Liver (tissue), 3 donors: ENCODE measurements at regions not wholly inside any gene's neighbourhood (a gene's known extent, or its start where the extent isn't known, plus 50 kb on each side); places are given as distances from the start of the nearest gene placed in this dataset.

Source experiments
- ATF3 ChIP-seq: IDR thresholded peaks from 2 replicates; pipeline ENCODE4 v1.6.1; 2016; ENCODE audit warnings: antibody characterized with exemption
- CTCF ChIP-seq: fragments of 150-350 bp; IDR thresholded peaks from 2 replicates; pipeline ENCODE4 v1.5.1; 2017; ENCODE audit warnings: improper control_type of control experiment, low read depth, low read length; ENCODE audit not compliant: missing input control
- EGR1 ChIP-seq, 2 donors: IDR thresholded peaks; 2 replicates each; pipeline ENCODE4 v1.6.1; 2016 to 2018; ENCODE audit warnings: antibody characterized with exemption in 2 of 2, low read depth in 2 of 2
- GABPA ChIP-seq, 2 donors: IDR thresholded peaks in 1 of 2; conservative IDR thresholded peaks in 1 of 2; 2 replicates each; pipeline ENCODE4 v1.6.1; 2016; ENCODE audit warnings: antibody characterized with exemption in 2 of 2, mild to moderate bottlenecking in 1 of 2, moderate library complexity in 1 of 2
- HNF4A ChIP-seq, 2 donors: conservative IDR thresholded peaks; 2 replicates each; pipeline ENCODE4 v1.6.1; 2016; ENCODE audit warnings: antibody characterized with exemption in 2 of 2, mild to moderate bottlenecking in 2 of 2
- JUND ChIP-seq, 2 donors: IDR thresholded peaks; 2 replicates each; pipeline ENCODE4 v1.6.1; 2016; ENCODE audit warnings: antibody characterized with exemption in 2 of 2
- MAX ChIP-seq: IDR thresholded peaks from 2 replicates; pipeline ENCODE4 v1.6.1; 2016; ENCODE audit warnings: antibody characterized with exemption
- RAD21 ChIP-seq, 2 donors: IDR thresholded peaks; 2 replicates each; pipeline ENCODE4 v1.6.1; 2016; ENCODE audit warnings: antibody characterized with exemption in 2 of 2, mild to moderate bottlenecking in 2 of 2
- REST ChIP-seq: IDR thresholded peaks from 2 replicates; pipeline ENCODE4 v1.6.1; 2016; ENCODE audit warnings: antibody characterized with exemption, mild to moderate bottlenecking
- TAF1 ChIP-seq: conservative IDR thresholded peaks from 2 replicates; pipeline ENCODE4 v1.6.1; 2016; ENCODE audit warnings: antibody characterized with exemption, mild to moderate bottlenecking
- YY1 ChIP-seq: IDR thresholded peaks from 2 replicates; pipeline ENCODE4 v1.6.1; 2016; ENCODE audit warnings: antibody characterized with exemption, mild to moderate bottlenecking
- TF ChIP-seq, protein P1 (sequence below): IDR thresholded peaks from 2 replicates; pipeline ENCODE4 v1.6.1; 2016; ENCODE audit warnings: antibody characterized with exemption
- donor health status: healthy.
- donor health status: healthy.

- TF ChIP-seq, protein P1, sequence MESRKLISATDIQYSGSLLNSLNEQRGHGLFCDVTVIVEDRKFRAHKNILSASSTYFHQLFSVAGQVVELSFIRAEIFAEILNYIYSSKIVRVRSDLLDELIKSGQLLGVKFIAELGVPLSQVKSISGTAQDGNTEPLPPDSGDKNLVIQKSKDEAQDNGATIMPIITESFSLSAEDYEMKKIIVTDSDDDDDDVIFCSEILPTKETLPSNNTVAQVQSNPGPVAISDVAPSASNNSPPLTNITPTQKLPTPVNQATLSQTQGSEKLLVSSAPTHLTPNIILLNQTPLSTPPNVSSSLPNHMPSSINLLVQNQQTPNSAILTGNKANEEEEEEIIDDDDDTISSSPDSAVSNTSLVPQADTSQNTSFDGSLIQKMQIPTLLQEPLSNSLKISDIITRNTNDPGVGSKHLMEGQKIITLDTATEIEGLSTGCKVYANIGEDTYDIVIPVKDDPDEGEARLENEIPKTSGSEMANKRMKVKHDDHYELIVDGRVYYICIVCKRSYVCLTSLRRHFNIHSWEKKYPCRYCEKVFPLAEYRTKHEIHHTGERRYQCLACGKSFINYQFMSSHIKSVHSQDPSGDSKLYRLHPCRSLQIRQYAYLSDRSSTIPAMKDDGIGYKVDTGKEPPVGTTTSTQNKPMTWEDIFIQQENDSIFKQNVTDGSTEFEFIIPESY: no peak
- TF ChIP-seq CTCF (no peak), GABPA (IDR thresholded peaks at IDR 0.05 in 1 of 2, conservative IDR thresholded peaks at IDR 0.05 in 1 of 2) (no peak), RAD21 (IDR thresholded peaks at IDR 0.05) (no peak), EGR1 (IDR thresholded peaks at IDR 0.05; ENCODE audit: low read depth in 2 of 2) (no peak), REST (no peak), TAF1 (no peak), JUND (IDR thresholded peaks at IDR 0.05) (no peak), MAX (no peak), HNF4A (conservative IDR thresholded peaks at IDR 0.05) (no peak), ATF3 (no peak), YY1 (no peak)
These were observed 419.9 kb upstream of the NWD2 start for GRCh38 chr4:36824682-36825081.
